Liver (tissue), 3 donors: ENCODE measurements at regions not wholly inside any gene's neighbourhood (a gene's known extent, or its start where the extent isn't known, plus 50 kb on each side); places are given as distances from the start of the nearest gene placed in this dataset.

Experiments used
- CTCF ChIP-seq: fragments of 150-350 bp; IDR thresholded peaks from 2 replicates; pipeline ENCODE4 v1.5.1; 2017; ENCODE audit warnings: improper control_type of control experiment, low read depth, low read length; ENCODE audit not compliant: missing input control
- REST ChIP-seq: IDR thresholded peaks from 2 replicates; pipeline ENCODE4 v1.6.1; 2016; ENCODE audit warnings: antibody characterized with exemption, mild to moderate bottlenecking
- TAF1 ChIP-seq: conservative IDR thresholded peaks from 2 replicates; pipeline ENCODE4 v1.6.1; 2016; ENCODE audit warnings: antibody characterized with exemption, mild to moderate bottlenecking
- ZBTB33 ChIP-seq: IDR thresholded peaks from 2 replicates; pipeline ENCODE4 v1.6.1; 2016; ENCODE audit warnings: antibody characterized with exemption
- donor health status: healthy.
- donor health status: healthy.

- TF ChIP-seq REST (no peak), CTCF (no peak), ZBTB33 (no peak), TAF1 (no peak)
These were observed 75.4 kb upstream of the ZMIZ1 start for GRCh38 chr10:78993261-78993945.
